SIG-M5 treated with dmso at 0.1 percent for 504 hours (cell line): ENCODE measurements at regions not wholly inside any gene's neighbourhood (a gene's known extent, or its start where the extent isn't known, plus 50 kb on each side); places are given as distances from the start of the nearest gene placed in this dataset.
A peak's percentile ranks its signal among the peaks of the same experiment; 100 is the strongest.

ENCODE experiments used
- DNase-seq: peaks from one replicate; lab custom pipeline; 2025; ENCODE audit not compliant: unreplicated experiment; lab: John Stamatoyannopoulos, UW

GRCh38 chrX:20481632-20482031, 214.9 kb upstream of the RPS6KA3 start:
- DNase-seq, result no peak

- no peak for DNase-seq
These were observed 213.2 kb upstream of the RPS6KA3 start for GRCh38 chrX:20479896-20480295.

GRCh38 chrX:20479048-20479447, 212.3 kb upstream of the RPS6KA3 start:
- no peak for DNase-seq

GRCh38 chrX:20477836-20478524, 211.3 kb upstream of the RPS6KA3 start:
- no peak for DNase-seq

- DNase-seq, result no peak
These were observed 210.5 kb upstream of the RPS6KA3 start for GRCh38 chrX:20477219-20477618.

GRCh38 chrX:20472620-20473258, 206.0 kb upstream of the RPS6KA3 start:
- no peak for DNase-seq

- DNase-seq, result no peak
These were observed 205.4 kb upstream of the RPS6KA3 start for GRCh38 chrX:20472148-20472547.

- no peak for DNase-seq
These were observed 204.8 kb upstream of the RPS6KA3 start for GRCh38 chrX:20471483-20471882.

GRCh38 chrX:20463296-20464075, 196.8 kb upstream of the RPS6KA3 start:
- DNase-seq, result no peak

- DNase-seq, result no peak
These were observed 194.9 kb upstream of the RPS6KA3 start for GRCh38 chrX:20461576-20461975.

GRCh38 chrX:20461002-20461401, 194.3 kb upstream of the RPS6KA3 start:
- DNase-seq, result no peak

- no peak for DNase-seq
These were observed 193.0 kb upstream of the RPS6KA3 start for GRCh38 chrX:20459410-20460350.

GRCh38 chrX:20456971-20457370, 190.3 kb upstream of the RPS6KA3 start:
- DNase-seq, result no peak

- no peak for DNase-seq
These were observed 188.3 kb upstream of the RPS6KA3 start for GRCh38 chrX:20455001-20455400.

GRCh38 chrX:20454117-20454516, 187.4 kb upstream of the RPS6KA3 start:
- DNase-seq, result no peak

GRCh38 chrX:20452487-20452886, 185.8 kb upstream of the RPS6KA3 start:
- DNase-seq, result no peak

- DNase-seq, result no peak
These were observed 185.2 kb upstream of the RPS6KA3 start for GRCh38 chrX:20451929-20452328.

GRCh38 chrX:20445109-20445508, 178.4 kb upstream of the RPS6KA3 start:
- no peak for DNase-seq

GRCh38 chrX:20442597-20442996, 175.9 kb upstream of the RPS6KA3 start:
- DNase-seq, result peak; percentile 71

GRCh38 chrX:20441123-20441522, 174.4 kb upstream of the RPS6KA3 start:
- no peak for DNase-seq
